ENCODE measurements at regions not wholly inside any gene's neighbourhood (a gene's known extent, or its start where the extent isn't known, plus 50 kb on each side); places are given as distances from the start of the nearest gene placed in this dataset.

- TF ChIP-seq CTCF (IDR thresholded peaks at IDR 0.05) (no peak), POLR2A (IDR thresholded peaks at IDR 0.05) (no peak)
Observed at GRCh38 chr2:103960951-103961350, 893.0 kb upstream of the POU3F3 start.
